A673 (cell line): ENCODE measurements at regions not wholly inside any gene's neighbourhood (a gene's known extent, or its start where the extent isn't known, plus 50 kb on each side); places are given as distances from the start of the nearest gene placed in this dataset.

Experiments used
- BruUV-seq: library from RNA; stranded (reverse); fragments of 400-500 nt; replicated peaks from 2 replicates; lab custom pipeline; 2021; lab: Mats Ljungman, UMichigan
- CTCF ChIA-PET: fragments of 300-600 bp; sonication (Branson Sonifier 250); formaldehyde crosslinking; loops from one replicate; lab custom pipeline; 2022; ENCODE audit warnings: antibody characterized with exemption; lab: Charles Lee
- POLR2A ChIA-PET: fragments of 300-600 bp; sonication (Branson Sonifier 250); formaldehyde crosslinking; loops from one replicate; lab custom pipeline; 2022; ENCODE audit warnings: antibody characterized with exemption; ENCODE audit not compliant: low non-redundant PET; lab: Charles Lee
- DNase-seq: peaks from one replicate; pipeline ENCODE4 v3.0.0-alpha.2; 2015; ENCODE audit warnings: low spot score
- H3K27ac ChIP-seq: fragments of 200-600 bp; sonication (generic); 2 replicates; pipeline ENCODE4 v1.5.1; 2016; ENCODE audit warnings: mixed run types, low read depth, mild to moderate bottlenecking, mixed read lengths, antibody characterized with exemption, low read length; ENCODE audit not compliant: poor library complexity, severe bottlenecking
- H3K27me3 ChIP-seq: fragments of 200-600 bp; sonication (generic); replicated peaks from 2 replicates; pipeline ENCODE4 v1.6.1; 2017; ENCODE audit warnings: mixed run types, low read depth, mild to moderate bottlenecking, mixed read lengths, antibody characterized with exemption, low read length; ENCODE audit not compliant: insufficient read depth, poor library complexity
- H3K36me3 ChIP-seq: fragments of 200-600 bp; sonication (generic); 2 replicates; pipeline ENCODE4 v1.6.1; 2016; ENCODE audit warnings: mixed run types, mild to moderate bottlenecking, mixed read lengths, antibody characterized with exemption, low read length; ENCODE audit not compliant: insufficient read depth, poor library complexity, severe bottlenecking
- H3K4me1 ChIP-seq: fragments of 200-600 bp; sonication (generic); 2 replicates; pipeline ENCODE4 v1.6.1; 2017; ENCODE audit warnings: mixed run types, mild to moderate bottlenecking, mixed read lengths, antibody characterized with exemption, low read length; ENCODE audit not compliant: insufficient read depth, poor library complexity, severe bottlenecking
- H3K4me3 ChIP-seq: fragments of 200-600 bp; sonication (generic); 2 replicates; pipeline ENCODE4 v1.5.1; 2016; ENCODE audit warnings: low read depth, mixed run types, mild to moderate bottlenecking, mixed read lengths, low read length; ENCODE audit not compliant: poor library complexity, severe bottlenecking
- H3K9me3 ChIP-seq: fragments of 200-600 bp; sonication (generic); 2 replicates; pipeline ENCODE4 v1.6.1; 2016; ENCODE audit warnings: mixed run types, low read depth, mild to moderate bottlenecking, mixed read lengths, antibody characterized with exemption, low read length; ENCODE audit not compliant: poor library complexity, severe bottlenecking
- CTCF ChIP-seq: fragments of 300-800, 200-600 bp; sonication (generic); conservative IDR thresholded peaks from 2 replicates; pipeline ENCODE4 v1.5.1; 2017; ENCODE audit warnings: low read depth, mild to moderate bottlenecking, antibody characterized with exemption, low read length, moderate library complexity, mixed read lengths
- EZH2 ChIP-seq: fragments of 200-600 bp; sonication (generic); IDR thresholded peaks from 2 replicates; pipeline ENCODE4 v1.6.1; 2017; ENCODE audit warnings: borderline replicate concordance, low read depth, mild to moderate bottlenecking, mixed read lengths, antibody characterized with exemption, low read length; ENCODE audit not compliant: poor library complexity, severe bottlenecking
- intact Hi-C: fragments of 100-400 bp; cut with micrococcal nuclease; formaldehyde crosslinking; loops from one replicate; pipeline ENCODE4 v1.10.0; 2022; ENCODE audit not compliant: unreplicated experiment

GRCh38 chr16:8293413-8293812 is 296.9 kb downstream of the TMEM114 start:
- TF ChIP-seq EZH2 (no peak), CTCF (no peak)
- CTCF ChIA-PET: no interaction called here
- Histone ChIP-seq H3K9me3 (no peaks in the 10 kb centered on the region), H3K27ac (no peak overlapping the region), H3K4me1 (no peaks in the 10 kb centered on the region), H3K4me3 (no peak overlapping the region), H3K27me3 (no peaks in the 10 kb centered on the region), H3K36me3 (no peaks in the 10 kb centered on the region)
- intact Hi-C loops: no loop called here
- no TSS peak for BruUV-seq
- DNase-seq: no peak
- POLR2A ChIA-PET: no interaction called here

- no peaks in the 10 kb centered on the region for H3K36me3 ChIP-seq
- intact Hi-C loops: no loop called here
- no peaks in the 10 kb centered on the region for H3K27me3 ChIP-seq
- H3K9me3 ChIP-seq: no peaks in the 10 kb centered on the region
- no TSS peak for BruUV-seq
- H3K4me1 ChIP-seq: no peaks in the 10 kb centered on the region
- ChIA-PET CTCF (no interaction called here), POLR2A (interaction anchor here (0.6 kb wide), 1 partner anchor 799 kb away, joined by 3 read pairs; no protein-coding TSS in a partner anchor)
- TF ChIP-seq EZH2: no peak
- TF ChIP-seq CTCF: no peak
- H3K27ac ChIP-seq: no peak overlapping the region
- DNase-seq: no peak
- no peak overlapping the region for H3K4me3 ChIP-seq
Observed at GRCh38 chr16:8292271-8292670, 298.0 kb downstream of the TMEM114 start.

- intact Hi-C loops: no loop called here
- Histone ChIP-seq H3K4me1 (no peaks in the 10 kb centered on the region), H3K4me3 (no peak overlapping the region), H3K36me3 (no peaks in the 10 kb centered on the region), H3K27me3 (no peaks in the 10 kb centered on the region), H3K9me3 (no peaks in the 10 kb centered on the region), H3K27ac (no peak overlapping the region)
- DNase-seq: no peak
- BruUV-seq: no TSS peak
- TF ChIP-seq CTCF: no peak
- POLR2A ChIA-PET: no interaction called here
- CTCF ChIA-PET: no interaction called here
Observed at GRCh38 chr16:8286348-8286747, 304.0 kb downstream of the TMEM114 start.
